GM21515 (cell line): ENCODE measurements at regions not wholly inside any gene's neighbourhood (a gene's known extent, or its start where the extent isn't known, plus 50 kb on each side); places are given as distances from the start of the nearest gene placed in this dataset.
"Not testable (repeated sequence)": the region's sequence is repeated elsewhere in the genome, so short reads cannot be mapped to it uniquely, and the experiment has no call there.

Experiments
- ATAC-seq: cut with Tn5 transposase; IDR thresholded peaks from one replicate; pipeline ENCODE4 v1.9.1; 2021; ENCODE audit not compliant: unreplicated experiment

GRCh38 chr9:109974143-109974917 is 194.3 kb downstream of the PALM2AKAP2 start:
- peak; percentile 81 for ATAC-seq

GRCh38 chr9:109974918-109975276 is 194.9 kb downstream of the PALM2AKAP2 start:
- peak; percentile 1 for ATAC-seq

GRCh38 chr9:109975574-109976295 is 195.7 kb downstream of the PALM2AKAP2 start:
- ATAC-seq = no peak

DNA sequence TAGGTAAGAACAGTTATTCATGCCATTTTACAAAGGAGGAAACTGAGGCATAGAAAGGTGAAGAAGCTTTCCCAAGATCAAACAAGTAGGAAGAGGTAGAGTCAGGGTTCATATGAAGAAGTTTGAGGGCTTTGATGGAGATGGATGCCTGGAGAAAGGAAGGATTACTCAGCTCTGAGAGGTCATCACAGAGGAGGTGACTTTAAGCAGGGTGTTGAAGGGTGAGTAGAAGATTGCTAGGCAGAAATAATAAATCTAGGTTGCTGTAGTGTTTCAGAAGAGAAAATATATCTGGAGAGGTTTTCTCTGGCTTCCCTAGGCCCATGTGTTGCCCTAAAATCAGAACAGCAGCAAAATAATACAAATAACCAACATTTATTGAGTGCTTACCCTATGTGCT is 196.3 kb downstream of the PALM2AKAP2 start:
- ATAC-seq = no peak

DNA sequence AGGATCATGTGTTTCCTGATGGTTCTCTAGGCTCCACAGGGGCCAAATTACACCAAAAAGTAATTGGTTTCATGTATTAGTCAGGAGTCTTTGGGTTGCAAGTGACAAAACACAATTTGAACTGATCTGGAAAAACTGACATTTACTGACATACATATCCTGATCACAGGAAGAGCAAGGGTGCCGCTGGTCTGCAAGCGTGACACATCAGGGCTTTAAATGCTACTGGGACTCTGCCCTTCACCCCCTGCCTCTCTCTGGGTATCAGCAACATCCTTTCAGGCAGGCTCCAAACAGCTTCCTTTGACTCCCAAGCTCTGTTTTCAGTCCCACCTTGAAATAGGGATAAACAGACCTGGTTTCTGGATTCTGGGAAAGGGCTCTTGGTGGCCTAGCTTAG is 197.5 kb downstream of the PALM2AKAP2 start:
- ATAC-seq = no peak

DNA sequence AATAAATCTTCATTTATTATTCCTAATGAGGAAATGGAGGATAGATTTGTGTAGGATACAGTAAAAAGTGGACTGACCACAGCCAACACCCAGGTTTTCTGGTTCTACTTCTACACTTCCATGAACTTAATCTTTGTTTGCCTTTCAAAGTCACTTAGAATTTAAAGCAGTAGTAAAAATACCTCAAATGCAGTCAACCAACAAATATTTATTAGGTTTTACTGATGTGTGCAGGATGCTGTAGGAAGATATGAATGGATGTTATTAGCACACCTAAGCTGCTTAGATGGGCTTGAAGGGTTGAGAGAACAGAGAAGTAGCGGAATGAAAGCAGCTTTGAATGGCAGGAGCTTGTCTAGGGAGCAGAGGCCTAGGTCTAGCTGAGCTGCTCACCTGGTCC is 201.1 kb downstream of the PALM2AKAP2 start:
- ATAC-seq = no peak

GRCh38 chr9:109986521-109986991 is 206.6 kb downstream of the PALM2AKAP2 start:
- no peak for ATAC-seq

GRCh38 chr9:109989296-109989695 is 209.3 kb downstream of the PALM2AKAP2 start:
- ATAC-seq = no peak

- ATAC-seq = no peak
Observed at GRCh38 chr9:109990541-109990940, 210.5 kb downstream of the PALM2AKAP2 start.

- ATAC-seq = no peak
Observed at GRCh38 chr9:109992293-109992692, 212.3 kb downstream of the PALM2AKAP2 start.

DNA sequence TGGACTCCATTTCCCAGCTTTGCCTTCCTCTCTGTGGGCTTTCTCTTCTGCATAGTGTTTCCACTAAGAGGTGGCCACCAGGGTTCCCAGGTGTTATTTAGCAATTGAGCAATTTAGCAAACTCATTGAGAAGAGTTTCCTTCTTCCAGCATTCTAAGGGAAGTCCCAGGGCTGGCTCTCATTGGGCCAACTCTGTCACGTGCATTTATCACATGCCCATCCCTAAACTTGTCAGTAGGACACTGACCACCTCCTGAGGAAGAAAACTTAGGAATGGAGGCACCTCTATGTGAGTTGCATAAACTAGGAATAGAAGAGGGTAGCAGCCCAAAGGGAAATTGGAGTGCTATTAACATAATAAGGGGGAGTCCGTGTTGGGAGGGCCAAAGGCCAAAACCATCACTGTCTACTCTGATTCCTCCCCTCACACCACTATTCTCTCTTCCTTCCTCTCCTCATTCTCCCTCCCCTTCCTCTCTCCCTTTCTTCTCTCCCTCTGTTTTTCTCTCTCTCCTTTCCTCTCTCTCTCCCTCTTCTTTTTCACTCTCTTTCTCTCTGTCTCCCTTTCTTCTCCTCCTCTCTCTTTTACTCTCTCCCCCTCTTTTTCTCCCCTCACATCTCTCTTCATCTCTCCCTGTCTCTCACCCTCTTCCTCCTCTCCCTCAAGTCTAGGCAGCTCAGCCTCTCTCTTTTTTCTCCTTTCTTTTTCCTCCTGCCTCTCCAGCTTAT is 213.4 kb downstream of the PALM2AKAP2 start:
- ATAC-seq = no peak

GRCh38 chr9:109994141-109994540 is 213.8 kb downstream of the C9orf152 start:
- no peak for ATAC-seq

GRCh38 chr9:109996936-109997580 is 210.9 kb downstream of the C9orf152 start:
- ATAC-seq = no peak

DNA sequence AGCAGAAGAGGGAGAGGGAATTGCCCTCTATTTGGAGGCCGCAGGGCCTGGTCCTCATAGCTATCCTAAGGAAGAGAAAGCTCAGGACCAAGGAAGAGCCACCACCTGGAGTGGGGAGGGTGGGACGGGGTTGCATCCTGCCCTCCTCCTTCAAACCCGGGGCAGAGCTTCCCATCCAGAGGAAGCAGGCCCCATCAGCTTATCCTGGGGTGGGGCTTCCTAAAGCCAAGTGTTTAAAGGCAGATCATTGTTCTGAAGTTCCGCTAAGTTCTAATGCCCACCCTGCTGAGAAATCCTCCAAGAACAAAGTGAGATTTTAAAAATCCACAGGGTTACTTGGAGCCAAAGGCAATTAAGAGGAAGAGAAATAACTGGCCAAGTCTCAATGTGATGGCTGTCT is 210.3 kb downstream of the C9orf152 start:
- ATAC-seq = no peak

DNA sequence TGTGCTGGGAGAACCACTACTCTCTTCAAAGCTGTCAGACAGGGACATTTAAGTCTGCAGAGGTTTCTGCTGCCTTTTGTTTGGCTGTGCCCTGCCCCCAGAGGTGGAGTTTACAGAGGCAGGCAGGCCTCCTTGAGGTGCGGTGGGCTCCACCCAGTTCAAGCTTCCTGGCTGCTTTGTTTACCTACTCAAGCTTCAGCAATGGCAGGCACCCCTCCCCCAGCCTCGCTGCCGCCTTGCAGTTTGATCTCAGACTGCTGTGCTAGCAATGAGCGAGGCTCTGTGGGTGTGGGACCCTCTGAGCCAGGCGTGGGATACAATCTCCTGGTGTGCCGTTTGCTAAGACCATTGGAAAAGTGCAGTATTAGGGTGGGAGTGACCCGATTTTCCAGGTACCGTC is 202.4 kb downstream of the C9orf152 start:
- not testable (repeated sequence) for ATAC-seq

DNA sequence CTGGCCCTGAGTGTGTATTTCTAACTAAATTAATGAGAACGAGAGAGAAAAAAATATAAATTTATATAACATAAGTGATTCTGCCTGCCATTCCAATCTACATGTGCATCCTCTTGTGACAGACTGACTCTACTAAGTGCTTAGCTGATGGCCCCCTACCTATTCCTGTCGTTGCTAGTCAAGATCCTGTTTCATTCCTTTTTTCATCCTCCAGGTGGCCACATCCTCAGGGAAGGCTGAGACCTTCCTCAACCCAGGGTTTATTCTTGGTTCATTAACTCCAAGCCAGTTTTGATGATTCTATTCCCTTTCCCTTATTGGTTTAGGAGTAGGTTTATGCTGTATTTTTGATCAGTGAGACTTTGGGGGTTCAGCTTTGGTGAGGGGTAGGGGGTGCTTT is 201.3 kb downstream of the C9orf152 start:
- ATAC-seq = no peak

- ATAC-seq = peak; percentile 90
Observed at GRCh38 chr9:110007477-110008270, 200.3 kb downstream of the C9orf152 start.

- no peak for ATAC-seq
Observed at GRCh38 chr9:110008663-110009062, 199.3 kb downstream of the C9orf152 start.

- ATAC-seq = no peak
Observed at GRCh38 chr9:110011628-110012320, 196.2 kb downstream of the C9orf152 start.

- no peak for ATAC-seq
Observed at GRCh38 chr9:110013064-110013463, 194.9 kb downstream of the C9orf152 start.
